NCI-H446 treated with DMSO at 0.1 percent for 48 hours (cell line): ENCODE measurements at regions not wholly inside any gene's neighbourhood (a gene's known extent, or its start where the extent isn't known, plus 50 kb on each side); places are given as distances from the start of the nearest gene placed in this dataset.
"Not testable (repeated sequence)": the region's sequence is repeated elsewhere in the genome, so short reads cannot be mapped to it uniquely, and the experiment has no call there.

Experiments
- DNase-seq: peaks from one replicate; lab custom pipeline; 2025; lab: John Stamatoyannopoulos, UW

DNA sequence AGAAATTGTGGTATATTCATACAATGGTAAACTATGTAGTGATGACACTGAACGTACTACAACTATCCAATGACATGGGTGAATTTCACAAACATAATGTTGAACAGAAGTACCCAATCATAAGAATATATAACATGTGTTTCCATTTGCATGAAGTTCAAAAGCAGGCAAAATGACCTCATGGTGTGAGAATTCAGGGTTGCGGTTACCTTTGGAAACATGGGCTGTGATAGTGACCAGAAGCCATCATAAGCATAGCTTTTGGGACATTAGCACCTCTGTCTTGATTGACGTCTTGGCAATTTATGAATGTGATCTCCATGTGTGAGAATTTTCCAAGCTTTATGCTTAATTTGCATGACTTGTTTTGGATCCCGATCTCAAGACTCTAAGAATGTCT, 500.1 kb upstream of the JAG1 start:
- no peak for DNase-seq

DNA sequence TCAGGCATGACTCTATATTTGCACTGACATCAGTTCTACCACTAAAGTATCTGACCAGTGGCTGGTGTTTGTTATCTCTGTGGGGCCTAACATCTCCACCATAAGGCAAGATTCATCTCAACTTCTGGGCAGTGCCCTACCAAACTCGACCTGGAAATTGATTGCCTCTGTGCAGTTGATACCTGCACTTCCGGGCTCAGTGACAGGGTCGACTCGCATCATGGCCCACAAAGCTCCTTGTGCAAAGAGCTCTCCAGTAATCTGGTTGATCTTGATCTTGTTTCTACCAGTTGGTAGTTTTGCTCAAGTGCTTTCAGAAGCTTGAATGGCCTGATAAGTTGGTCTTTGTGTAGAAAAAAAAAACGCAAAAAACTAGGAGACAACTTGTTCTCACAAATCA, 501.1 kb upstream of the JAG1 start:
- DNase-seq, result no peak

DNA sequence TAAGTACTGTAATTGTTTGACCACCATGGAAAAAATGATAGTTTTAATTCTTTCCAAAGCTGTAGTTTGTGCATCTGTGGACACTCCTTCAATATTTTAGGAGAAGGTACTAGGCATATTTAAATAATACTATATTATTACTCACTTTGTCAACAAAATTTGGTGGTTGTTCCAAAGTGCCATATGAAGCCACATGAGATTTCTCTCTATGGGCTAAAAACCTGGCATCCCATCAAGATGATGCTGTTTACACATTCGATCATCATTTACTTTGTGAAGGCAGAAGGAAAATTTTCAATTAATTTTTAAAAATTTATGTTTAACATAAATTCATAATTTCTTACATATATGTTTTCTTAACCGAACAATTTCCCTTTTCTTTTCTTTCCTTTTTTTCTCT, 502.6 kb upstream of the JAG1 start:
- DNase-seq, result peak; percentile 2

- no peak for DNase-seq
Observed at GRCh38 chr20:11178946-11179654, 505.3 kb upstream of the JAG1 start.

GRCh38 chr20:11180186-11180585, 506.4 kb upstream of the JAG1 start:
- DNase-seq, result no peak

DNA sequence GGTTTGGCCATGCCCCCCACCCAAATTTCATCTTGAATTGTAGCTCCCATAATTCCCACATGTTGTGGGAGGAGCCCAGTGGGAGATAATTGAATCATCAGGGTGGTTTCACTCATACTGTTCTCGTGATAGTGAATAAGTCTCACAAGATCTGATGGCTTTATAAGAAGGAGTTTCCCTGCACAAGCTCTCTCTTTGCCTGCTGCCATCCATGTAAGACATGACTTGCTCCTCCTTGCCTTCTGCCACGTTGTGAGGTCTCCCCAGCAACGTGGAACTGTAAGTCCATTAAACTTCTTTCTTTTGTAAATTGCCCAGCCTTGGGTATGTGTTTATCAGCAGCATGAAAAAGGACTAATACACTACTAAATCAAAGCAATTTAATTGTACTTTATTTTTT, 507.3 kb upstream of the JAG1 start:
- not testable (repeated sequence) for DNase-seq

DNA sequence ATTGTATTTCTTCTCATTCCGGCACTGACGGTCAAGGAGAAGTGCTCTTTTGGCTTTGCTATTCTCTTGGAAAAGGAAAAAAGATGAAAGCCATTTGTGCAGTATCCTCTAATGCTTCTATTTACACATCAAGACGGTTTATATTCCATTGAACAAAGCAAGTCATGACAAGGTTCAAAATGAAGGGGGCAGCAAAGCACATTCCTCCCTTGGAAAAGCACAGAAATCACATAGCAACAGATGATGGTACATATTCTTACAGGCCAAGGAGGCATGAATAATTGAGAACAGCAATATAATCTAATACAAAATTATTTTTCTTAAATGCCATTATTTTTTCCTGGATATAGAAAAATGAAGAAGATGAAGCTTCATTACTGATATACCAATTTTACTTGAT, 508.2 kb upstream of the JAG1 start:
- no peak for DNase-seq

- DNase-seq, result no peak
Observed at GRCh38 chr20:11182720-11183119, 508.9 kb upstream of the JAG1 start.

DNA sequence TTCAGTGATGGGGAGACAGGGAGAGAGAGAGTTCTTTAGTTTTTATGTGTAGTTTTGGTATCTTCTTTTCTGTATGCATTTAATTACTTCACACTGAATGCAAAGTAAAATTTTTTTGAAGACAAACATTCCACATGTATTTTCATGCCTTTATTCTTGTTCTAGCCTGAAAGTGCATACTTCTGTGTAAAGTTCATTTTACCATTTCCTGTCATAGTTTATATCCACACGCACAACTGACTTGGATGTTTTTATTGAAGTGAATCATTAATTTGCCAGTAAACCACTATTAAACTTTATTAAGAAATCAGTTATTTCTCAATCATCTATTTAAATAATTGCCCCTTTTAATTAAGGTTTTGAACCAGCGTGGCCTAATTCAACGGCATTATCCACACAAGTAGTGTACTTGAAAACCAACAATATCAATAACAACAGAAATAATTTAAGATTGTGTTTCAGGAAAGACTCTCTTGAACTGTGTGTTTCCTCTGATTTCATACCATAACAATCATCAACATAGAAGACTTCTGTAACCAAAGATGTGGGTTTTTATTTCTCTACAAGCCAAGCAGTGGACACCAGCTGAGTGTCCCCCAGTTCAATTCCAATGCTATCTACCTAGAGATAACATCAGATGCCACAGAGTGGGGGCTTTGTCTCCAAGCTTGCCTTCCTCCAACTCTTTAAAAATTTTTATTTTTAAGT, 512.7 kb upstream of the JAG1 start:
- DNase-seq, result no peak

DNA sequence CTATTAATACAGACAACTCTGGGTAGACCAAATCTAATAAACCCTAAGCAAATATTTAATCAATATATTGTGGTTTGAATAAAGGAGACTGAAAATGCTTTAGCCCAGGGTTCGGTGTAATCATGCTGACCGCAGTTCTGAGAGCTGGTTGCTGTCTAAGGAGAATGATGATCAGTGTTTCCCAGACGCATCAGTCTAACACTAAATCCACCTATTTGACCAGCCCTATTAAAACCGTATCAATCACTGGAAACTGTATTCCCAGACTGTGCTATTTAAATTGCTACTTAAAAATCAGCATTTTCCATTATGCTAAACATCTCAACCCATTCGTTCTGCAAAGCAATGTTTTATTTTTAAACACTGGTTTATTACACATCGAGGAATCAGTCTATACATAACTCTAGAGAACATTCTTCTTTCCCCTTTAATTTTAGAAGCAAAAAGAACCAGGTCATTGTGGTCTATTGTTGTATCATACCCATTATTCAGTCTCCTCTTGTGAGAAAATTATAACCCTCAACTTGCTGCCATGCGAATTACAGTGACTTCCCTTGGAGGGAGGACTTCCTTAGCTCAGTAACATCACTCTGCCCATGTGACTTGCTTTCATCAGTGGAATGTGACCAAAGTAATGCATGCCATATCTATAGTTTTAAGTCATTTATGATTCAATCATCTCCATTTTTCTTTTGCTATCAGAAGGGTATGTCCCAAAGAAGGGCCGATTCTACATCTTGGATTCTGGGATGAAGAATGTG, 515.2 kb upstream of the JAG1 start:
- no peak for DNase-seq

DNA sequence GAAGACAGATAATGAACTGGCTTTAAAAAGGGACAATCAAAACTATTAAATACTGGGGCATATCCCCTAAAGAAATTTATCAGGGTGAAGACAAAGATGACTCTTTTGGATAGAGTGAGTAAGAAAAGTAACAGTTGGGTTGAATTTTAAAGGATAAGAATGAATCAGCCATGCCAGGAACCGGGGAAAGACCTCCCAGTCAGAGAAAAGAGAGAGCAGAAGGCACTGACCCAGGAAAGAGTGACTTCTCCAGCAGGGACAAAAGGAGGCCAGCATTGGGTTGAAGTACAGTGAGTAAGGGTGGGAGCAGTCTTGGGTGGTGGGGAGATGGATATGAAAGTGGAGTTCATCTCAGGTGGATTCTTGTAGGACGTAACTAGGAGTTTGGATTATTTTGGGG, 516.9 kb upstream of the JAG1 start:
- DNase-seq, result no peak

DNA sequence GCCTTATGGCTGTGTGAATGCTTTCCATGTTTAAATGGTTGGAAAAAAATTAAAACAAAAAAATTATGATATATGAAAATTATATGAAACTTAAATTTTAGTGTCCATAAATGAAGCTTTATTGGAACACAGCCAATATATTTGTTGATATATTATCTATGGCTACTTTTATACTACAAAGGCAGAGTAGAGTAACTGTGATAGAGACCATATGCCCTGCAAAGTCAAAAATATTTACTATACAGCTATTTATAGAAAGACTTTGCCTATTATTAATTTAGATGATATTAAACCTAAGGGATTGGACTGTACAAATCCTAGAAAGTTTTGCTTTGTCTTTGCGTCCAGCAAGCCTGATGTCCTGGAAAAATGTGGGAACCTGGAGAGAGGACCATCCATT, 518.3 kb upstream of the JAG1 start:
- DNase-seq, result no peak

DNA sequence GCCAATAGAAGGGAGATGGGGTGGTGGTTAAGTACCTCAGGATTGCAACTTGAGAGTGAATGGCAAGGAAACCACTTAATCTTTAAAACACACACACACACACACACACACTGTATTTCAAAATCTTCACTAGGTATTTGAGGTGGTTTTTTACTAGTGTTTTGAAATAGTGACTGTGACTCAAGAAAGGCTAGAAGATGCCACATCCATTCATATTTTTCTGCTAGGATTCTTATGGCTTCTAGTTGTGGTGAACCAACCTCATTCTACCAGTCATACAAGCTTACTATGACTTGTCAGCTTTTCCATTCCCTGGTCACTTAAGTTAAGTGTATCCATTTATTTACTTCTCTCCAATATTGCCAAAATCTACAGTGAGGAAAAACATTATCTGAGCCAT, 519.4 kb upstream of the JAG1 start:
- DNase-seq, result no peak

GRCh38 chr20:11195169-11195568, 521.4 kb upstream of the JAG1 start:
- DNase-seq, result no peak

- DNase-seq, result no peak
Observed at GRCh38 chr20:11195899-11196558, 522.2 kb upstream of the JAG1 start.

DNA sequence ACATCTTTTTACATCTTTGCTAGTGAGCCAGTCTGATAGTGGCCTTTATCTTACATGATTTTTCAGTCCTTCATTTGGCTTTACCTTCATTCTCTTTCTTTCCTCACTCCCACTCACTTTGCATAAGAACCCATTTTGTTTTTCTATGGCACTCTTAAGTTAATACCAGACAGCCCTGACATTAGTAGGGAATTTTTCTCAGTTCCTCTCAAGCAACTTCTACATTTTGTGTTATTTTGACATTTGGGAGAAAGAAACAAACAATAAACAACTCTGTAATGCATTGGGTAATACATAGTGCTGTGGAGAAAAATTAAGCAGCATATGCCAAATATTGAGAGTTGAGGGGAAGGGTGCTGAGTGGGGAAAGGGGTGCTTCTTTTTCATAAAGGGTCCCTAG, 524.1 kb upstream of the JAG1 start:
- DNase-seq, result no peak

- DNase-seq, result no peak
Observed at GRCh38 chr20:11200423-11200822, 526.6 kb upstream of the JAG1 start.

DNA sequence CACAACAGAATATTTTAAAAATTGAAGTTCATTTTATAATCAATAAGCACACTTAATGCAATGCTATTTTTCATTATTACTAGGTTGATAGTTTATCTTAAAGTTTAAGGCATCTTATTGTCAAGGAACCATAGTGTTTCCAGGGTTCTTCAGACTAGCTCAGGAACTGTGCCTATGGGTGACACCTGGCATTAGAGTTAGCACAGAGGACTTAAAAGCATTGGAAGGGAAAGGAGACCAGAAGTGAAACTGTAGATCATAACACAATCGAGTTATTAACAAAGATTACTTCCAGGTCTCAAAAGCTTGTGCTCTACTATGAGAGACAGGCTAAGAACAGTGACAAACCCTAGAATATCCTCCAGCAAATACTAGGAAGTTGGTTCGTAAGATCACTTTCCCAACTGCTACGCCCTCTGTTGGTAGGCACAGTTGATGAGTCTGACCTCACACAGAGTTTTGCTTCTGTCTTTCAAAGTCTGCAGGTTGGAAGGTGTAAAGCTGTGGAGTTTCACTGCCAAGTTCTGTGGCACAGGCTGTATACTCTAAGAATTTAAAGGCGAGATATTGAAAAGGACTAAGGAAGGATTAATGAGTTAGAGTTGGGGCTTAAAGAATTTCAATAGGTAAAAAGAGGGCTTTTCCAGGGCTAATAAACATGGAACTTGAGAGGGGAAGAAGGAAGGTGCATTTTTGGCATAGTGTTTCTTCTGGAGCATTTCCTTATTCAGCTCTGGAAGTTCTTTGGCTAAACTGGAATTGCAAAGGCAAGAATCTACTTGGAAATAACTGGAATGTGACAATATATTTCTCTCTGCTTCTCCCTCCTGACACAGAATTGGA, 531.3 kb upstream of the JAG1 start:
- peak; percentile 10 for DNase-seq

DNA sequence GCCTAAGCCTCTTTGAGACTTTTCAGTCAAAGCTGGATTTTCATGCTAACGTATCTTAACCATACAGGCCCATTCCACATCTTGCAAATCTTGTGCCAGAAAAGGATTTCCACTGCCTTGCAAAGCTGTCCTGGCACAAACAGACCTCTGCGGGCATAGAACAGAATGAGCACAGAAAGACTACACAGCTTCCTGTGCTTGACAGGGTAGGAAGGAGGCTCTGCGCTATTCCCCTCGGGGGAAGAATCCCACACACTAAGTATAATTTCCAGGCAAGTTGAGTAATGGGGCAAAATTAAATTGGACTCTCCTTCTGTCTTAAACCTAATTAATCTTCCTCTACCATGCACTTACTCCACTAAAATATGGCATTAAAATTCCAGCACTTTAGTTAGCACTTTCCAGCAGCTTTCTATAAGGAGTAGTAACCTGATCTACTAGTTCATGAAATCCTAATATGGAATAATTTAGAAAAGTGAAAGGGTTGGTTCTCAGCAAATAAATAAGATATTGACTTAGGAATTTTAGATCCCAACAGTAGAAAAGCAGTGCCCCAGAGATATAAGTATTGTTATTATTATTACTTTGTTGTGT, 532.1 kb upstream of the JAG1 start:
- no peak for DNase-seq

- DNase-seq, result no peak
Observed at GRCh38 chr20:11207749-11208502, 534.1 kb upstream of the JAG1 start.

GRCh38 chr20:11210611-11211010, 536.8 kb upstream of the JAG1 start:
- no peak for DNase-seq
